PC-9 (cell line): ENCODE measurements at regions not wholly inside any gene's neighbourhood (a gene's known extent, or its start where the extent isn't known, plus 50 kb on each side); places are given as distances from the start of the nearest gene placed in this dataset.

Source experiments
- CTCF ChIP-seq: fragments of 200-600 bp; sonication (generic); conservative IDR thresholded peaks from 2 replicates; pipeline ENCODE4 v1.6.1; 2017; ENCODE audit warnings: mixed run types, antibody characterized with exemption, mild to moderate bottlenecking, moderate library complexity
- EZH2 ChIP-seq: fragments of 200-600 bp; sonication (generic); IDR thresholded peaks from 2 replicates; pipeline ENCODE4 v1.8.0; 2017; ENCODE audit warnings: antibody characterized with exemption, low read depth

- TF ChIP-seq CTCF (no peak), EZH2 (no peak)
These were observed 235.4 kb downstream of the ZNF716 start for GRCh38 chr7:57685418-57685817.
